ENCODE measurements at regions not wholly inside any gene's neighbourhood (a gene's known extent, or its start where the extent isn't known, plus 50 kb on each side); places are given as distances from the start of the nearest gene placed in this dataset.

- TF ChIP-seq CTCF (IDR thresholded peaks at IDR 0.05) (no peak), POLR2A (IDR thresholded peaks at IDR 0.05) (no peak)
Measured at GRCh38 chr3:39573392-39573791, 105.9 kb downstream of the MOBP start.
